NT2/D1 (cell line): ENCODE measurements at regions not wholly inside any gene's neighbourhood (a gene's known extent, or its start where the extent isn't known, plus 50 kb on each side); places are given as distances from the start of the nearest gene placed in this dataset.

Source experiments
- DNase-seq: peaks from one replicate; pipeline ENCODE4 v3.0.0-alpha.2; 2011; ENCODE audit warnings: low read depth, low spot score
- H3K27me3 ChIP-seq: 2 replicates; pipeline ENCODE4 v1.6.0; 2011; ENCODE audit warnings: mild to moderate bottlenecking; ENCODE audit not compliant: insufficient read length, insufficient read depth
- H3K36me3 ChIP-seq: 2 replicates; pipeline ENCODE4 v1.6.1; 2011; ENCODE audit warnings: mild to moderate bottlenecking, low read length, mixed read lengths; ENCODE audit not compliant: insufficient read depth, insufficient read length
- H3K4me1 ChIP-seq: 2 replicates; pipeline ENCODE4 v1.5.1; 2011; ENCODE audit not compliant: insufficient read depth, insufficient read length
- H3K4me3 ChIP-seq: 2 replicates; pipeline ENCODE4 v1.5.1; 2011; ENCODE audit warnings: low read depth; ENCODE audit not compliant: insufficient read length
- H3K9ac ChIP-seq: 2 replicates; pipeline ENCODE4 v1.6.0; 2011; ENCODE audit warnings: low read depth; ENCODE audit not compliant: insufficient read length
- H3K9me3 ChIP-seq: 2 replicates; pipeline ENCODE4 v1.5.1; 2011; ENCODE audit warnings: mild to moderate bottlenecking, low read length; ENCODE audit not compliant: insufficient read depth
- SUZ12 ChIP-seq: IDR thresholded peaks from 2 replicates; pipeline ENCODE4 v1.6.1; 2011; ENCODE audit not compliant: insufficient read length, insufficient read depth; ENCODE audit errors: extremely low read depth
- YY1 ChIP-seq: IDR thresholded peaks from 2 replicates; pipeline ENCODE4 v1.6.1; 2011; ENCODE audit not compliant: insufficient read length, insufficient read depth
- ZNF274 ChIP-seq: IDR thresholded peaks from 2 replicates; pipeline ENCODE4 v1.6.1; 2011; ENCODE audit warnings: mild to moderate bottlenecking, low read depth, low read length

DNA sequence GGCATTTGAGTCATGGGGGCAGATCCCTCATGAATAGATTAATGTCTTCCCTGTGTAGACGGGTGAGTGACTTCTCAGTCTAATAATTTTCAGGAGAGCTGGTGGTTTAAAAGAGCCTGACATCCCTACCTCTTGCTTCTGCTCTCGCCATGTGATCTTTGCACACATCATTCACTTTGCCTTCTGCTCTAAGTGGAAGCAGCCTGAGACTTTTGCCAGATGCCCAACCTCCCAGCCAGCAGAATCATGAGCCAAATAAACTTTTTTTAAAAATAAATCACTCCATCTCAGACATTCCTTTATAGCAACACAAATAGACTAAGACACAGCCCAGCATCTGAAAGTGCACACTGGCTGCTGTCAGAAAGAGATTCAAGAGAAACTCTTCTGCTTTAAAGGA lies 155.2 kb downstream of the ZNF365 start:
- Histone ChIP-seq H3K9ac (no peak overlapping the region), H3K9me3 (no peaks in the 10 kb centered on the region), H3K36me3 (no peaks in the 10 kb centered on the region), H3K4me1 (no peaks in the 10 kb centered on the region), H3K4me3 (no peak overlapping the region), H3K27me3 (no peaks in the 10 kb centered on the region)
- TF ChIP-seq SUZ12 = no peak
- no peak for TF ChIP-seq YY1
- TF ChIP-seq ZNF274 = no peak
- DNase-seq = no peak

GRCh38 chr10:62534031-62534430 lies 159.9 kb downstream of the ZNF365 start:
- H3K4me1 ChIP-seq = no peaks in the 10 kb centered on the region
- no peak overlapping the region for H3K9ac ChIP-seq
- H3K4me3 ChIP-seq = no peak overlapping the region
- TF ChIP-seq SUZ12 (no peak), YY1 (no peak), ZNF274 (no peak)
- H3K36me3 ChIP-seq = no peaks in the 10 kb centered on the region
- H3K27me3 ChIP-seq = no peaks in the 10 kb centered on the region
- no peaks in the 10 kb centered on the region for H3K9me3 ChIP-seq
- DNase-seq = no peak

- H3K9ac ChIP-seq = no peak overlapping the region
These were observed 164.4 kb downstream of the ZNF365 start for GRCh38 chr10:62538606-62539005.

GRCh38 chr10:62540389-62540788 lies 166.2 kb downstream of the ZNF365 start:
- no peak overlapping the region for H3K9ac ChIP-seq

More at GRCh38 chr10:62538606-62539005, 164.4 kb downstream of the ZNF365 start:
- H3K4me3 ChIP-seq = no peak overlapping the region
- no peaks in the 10 kb centered on the region for H3K9me3 ChIP-seq
- no peak for TF ChIP-seq YY1
- no peak for TF ChIP-seq ZNF274
- no peak for TF ChIP-seq SUZ12
- H3K27me3 ChIP-seq = no peaks in the 10 kb centered on the region
- no peaks in the 10 kb centered on the region for H3K36me3 ChIP-seq
- no peaks in the 10 kb centered on the region for H3K4me1 ChIP-seq
- no peak for DNase-seq

DNA sequence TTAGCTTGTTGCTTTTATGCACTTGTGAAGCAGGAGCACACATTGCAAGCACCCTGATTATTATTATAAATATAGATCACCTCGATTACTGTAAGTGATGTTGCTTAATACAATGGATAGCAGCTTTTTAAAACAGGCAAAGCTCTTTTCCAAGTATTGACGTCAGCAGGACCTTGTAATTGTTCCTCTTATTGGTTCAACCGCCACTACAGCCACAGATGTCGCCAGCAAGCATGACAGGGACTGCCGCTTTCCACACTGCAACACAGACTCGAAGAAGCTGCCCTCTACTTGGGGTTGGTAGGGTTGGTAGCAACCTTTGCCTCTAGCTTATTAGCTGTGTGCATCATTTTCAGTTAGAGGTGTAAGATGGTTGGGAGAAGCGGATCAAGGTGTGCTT lies 167.6 kb downstream of the ZNF365 start:
- Histone ChIP-seq H3K4me1 (no peaks in the 10 kb centered on the region), H3K9me3 (no peaks in the 10 kb centered on the region), H3K27me3 (no peaks in the 10 kb centered on the region), H3K4me3 (no peak overlapping the region), H3K9ac (no peak overlapping the region), H3K36me3 (no peaks in the 10 kb centered on the region)
- DNase-seq = no peak
- TF ChIP-seq ZNF274 = no peak
- no peak for TF ChIP-seq YY1

More at GRCh38 chr10:62540389-62540788, 166.2 kb downstream of the ZNF365 start:
- Histone ChIP-seq H3K9me3 (no peaks in the 10 kb centered on the region), H3K4me1 (no peaks in the 10 kb centered on the region), H3K27me3 (no peaks in the 10 kb centered on the region), H3K36me3 (no peaks in the 10 kb centered on the region), H3K4me3 (no peak overlapping the region)
- TF ChIP-seq ZNF274 (no peak), YY1 (no peak), SUZ12 (no peak)
- no peak for DNase-seq

GRCh38 chr10:62543571-62544355 lies 169.6 kb downstream of the ZNF365 start:
- Histone ChIP-seq H3K4me3 (no peak overlapping the region), H3K27me3 (no peaks in the 10 kb centered on the region), H3K9ac (no peak overlapping the region), H3K36me3 (no peaks in the 10 kb centered on the region), H3K9me3 (no peaks in the 10 kb centered on the region), H3K4me1 (no peaks in the 10 kb centered on the region)
- no peak for TF ChIP-seq SUZ12
- no peak for TF ChIP-seq ZNF274
- TF ChIP-seq YY1 = no peak
- DNase-seq = no peak

DNA sequence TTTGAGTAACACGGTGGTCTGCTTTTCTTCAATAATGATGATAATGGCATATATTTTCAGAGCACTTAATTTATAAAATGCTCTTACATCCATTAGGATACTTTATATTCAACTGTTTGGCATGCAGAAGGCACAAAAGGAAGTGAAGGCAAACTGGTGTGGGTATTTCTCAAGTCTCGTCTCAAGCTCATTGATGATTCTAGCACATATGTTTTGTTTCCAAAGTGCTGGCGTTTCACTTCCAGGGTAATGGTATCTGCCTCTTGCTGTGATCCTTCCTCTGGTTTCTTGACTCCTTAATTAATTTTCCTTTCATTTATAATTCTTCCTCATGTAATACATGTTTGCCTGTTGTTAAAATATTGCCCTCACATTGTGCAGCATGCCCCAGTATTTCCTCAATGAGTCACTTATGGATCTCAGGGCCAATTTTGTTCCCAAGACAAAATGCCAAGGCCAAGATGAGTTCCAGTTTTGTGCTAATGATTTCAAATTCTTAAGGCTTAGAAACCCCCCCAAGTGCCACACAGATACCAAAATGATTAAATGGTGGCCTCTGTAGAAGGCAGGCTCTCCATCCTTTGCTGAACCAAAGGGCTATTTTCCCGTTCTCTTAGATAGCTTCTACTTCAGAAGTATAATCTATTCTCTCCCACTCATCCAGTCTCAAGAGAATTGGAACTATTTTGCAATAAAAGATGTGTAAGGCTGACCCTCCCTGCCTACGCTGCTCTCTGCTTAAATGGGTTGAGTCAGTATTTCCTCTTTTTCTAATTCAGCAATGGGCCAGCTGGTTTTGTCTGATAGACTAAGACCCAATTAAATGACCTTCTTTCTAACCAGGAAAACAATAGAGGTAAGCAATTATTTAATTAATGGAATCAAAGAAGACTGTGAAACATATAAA lies 171.2 kb downstream of the ZNF365 start:
- no peak overlapping the region for H3K9ac ChIP-seq
- no peak for DNase-seq
- no peak for TF ChIP-seq SUZ12
- TF ChIP-seq YY1 = no peak
- no peak for TF ChIP-seq ZNF274
- H3K4me3 ChIP-seq = no peak overlapping the region
- no peaks in the 10 kb centered on the region for H3K36me3 ChIP-seq
- H3K27me3 ChIP-seq = no peaks in the 10 kb centered on the region
- H3K4me1 ChIP-seq = no peaks in the 10 kb centered on the region
- no peaks in the 10 kb centered on the region for H3K9me3 ChIP-seq
